Endodermal cell (in vitro differentiated cells): ENCODE measurements at regions not wholly inside any gene's neighbourhood (a gene's known extent, or its start where the extent isn't known, plus 50 kb on each side); places are given as distances from the start of the nearest gene placed in this dataset.

Experiments used
- DNase-seq: peaks from one replicate; pipeline ENCODE4 v3.0.0-alpha.2; 2017
- H3K27ac ChIP-seq: 2 replicates; pipeline ENCODE4 v1.5.1; 2013; ENCODE audit warnings: mild to moderate bottlenecking, low read depth, low read length, moderate library complexity
- H3K27me3 ChIP-seq: 2 replicates; pipeline ENCODE4 v1.6.1; 2013; ENCODE audit warnings: mild to moderate bottlenecking, low read length, moderate library complexity; ENCODE audit not compliant: insufficient read depth, control insufficient read depth, poor library complexity, severe bottlenecking
- H3K36me3 ChIP-seq: 2 replicates; pipeline ENCODE4 v1.7.0; 2013; ENCODE audit warnings: mild to moderate bottlenecking, low read length, moderate library complexity; ENCODE audit not compliant: control insufficient read depth, insufficient read depth
- H3K4me1 ChIP-seq: one replicate; pipeline ENCODE4 v1.7.0; 2013; ENCODE audit warnings: low read length; ENCODE audit not compliant: control insufficient read depth, insufficient read depth
- H3K4me3 ChIP-seq: 2 replicates; pipeline ENCODE4 v1.5.1; 2013; ENCODE audit warnings: mild to moderate bottlenecking, low read length, moderate library complexity
- H3K9ac ChIP-seq: 2 replicates; pipeline ENCODE4 v1.6.1; 2013; ENCODE audit warnings: mild to moderate bottlenecking, low read length, moderate library complexity; ENCODE audit not compliant: poor library complexity, severe bottlenecking; ENCODE audit errors: extremely low read depth
- H3K9me3 ChIP-seq: 2 replicates; pipeline ENCODE4 v1.6.1; 2013; ENCODE audit warnings: mild to moderate bottlenecking, low read length, moderate library complexity; ENCODE audit not compliant: control insufficient read depth
- H3K27ac Mint-ChIP-seq: 2 replicates; pipeline ENCODE4 v1.8.0; 2020; ENCODE audit warnings: mixed read lengths
- H3K27me3 Mint-ChIP-seq: 2 replicates; pipeline ENCODE4 v1.8.0; 2021; ENCODE audit warnings: mild to moderate bottlenecking, mixed read lengths; ENCODE audit not compliant: insufficient read depth
- H3K36me3 Mint-ChIP-seq: 2 replicates; pipeline ENCODE4 v1.8.0; 2020; ENCODE audit warnings: low read depth, mixed read lengths
- H3K4me1 Mint-ChIP-seq: 2 replicates; pipeline ENCODE4 v1.8.0; 2020; ENCODE audit warnings: mixed read lengths
- H3K4me3 Mint-ChIP-seq: 2 replicates; pipeline ENCODE4 v1.8.0; 2020; ENCODE audit warnings: mild to moderate bottlenecking, moderate library complexity, mixed read lengths
- H3K9me3 Mint-ChIP-seq: 2 replicates; pipeline ENCODE4 v1.8.0; 2020; ENCODE audit warnings: mild to moderate bottlenecking, mixed read lengths
- CTCF ChIP-seq: fragments of 200-600 bp; sonication (generic); conservative IDR thresholded peaks from 2 replicates; pipeline ENCODE4 v1.5.0; 2021; ENCODE audit warnings: antibody characterized with exemption, mild to moderate bottlenecking
- WGBS, 2 experiments: methylation state at CpG; one replicate each; pipeline versions ENCODE4 v1.1.5 to v1.1.7; 2013; ENCODE audit warnings: missing lambda C conversion rate in 2 of 2, mixed read lengths in 1 of 2; ENCODE audit not compliant: insufficient coverage in 1 of 2, insufficient read length in 1 of 2; 5-methylcytosine and 5-hydroxymethylcytosine counted together

DNA sequence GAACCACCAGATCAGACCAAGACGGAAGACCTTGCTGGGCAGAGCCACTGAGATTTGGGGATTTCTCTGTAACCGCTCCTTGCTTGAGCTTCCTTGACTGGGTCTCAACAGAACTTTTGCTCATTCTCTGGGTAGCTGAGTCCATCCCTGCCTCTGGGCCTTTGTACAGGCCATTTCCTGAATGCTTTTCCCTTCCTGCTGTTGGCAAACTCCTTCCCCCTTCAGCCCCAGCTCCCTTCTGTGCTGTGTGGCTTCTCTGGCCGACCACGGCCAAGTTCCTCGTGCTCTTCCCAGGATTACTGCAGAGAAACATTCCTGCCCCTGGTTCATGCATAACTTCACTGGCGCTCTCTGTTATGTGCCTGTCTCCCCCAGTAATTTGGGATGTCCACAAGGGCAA lies 150.5 kb upstream of the GPR26 start:
- H3K36me3 Mint-ChIP-seq, result no peaks in the 10 kb centered on the region
- H3K27ac ChIP-seq, result no peak overlapping the region
- H3K4me3 Mint-ChIP-seq, result no peak overlapping the region
- H3K9me3 ChIP-seq, result no peaks in the 10 kb centered on the region
- H3K9me3 Mint-ChIP-seq, result no peaks in the 10 kb centered on the region
- H3K27me3 Mint-ChIP-seq, result peaks cover 4% of the 10 kb centered on the region
- no peak for TF ChIP-seq CTCF
- no peak for DNase-seq
- H3K27ac Mint-ChIP-seq, result no peak overlapping the region
- peaks cover 9% of the 10 kb centered on the region for H3K4me1 Mint-ChIP-seq
- no peak overlapping the region for H3K4me3 ChIP-seq
- WGBS, 2 experiments, result 94 to 96% methylated on average over 6 of the region's 6 CpGs
- no peaks in the 10 kb centered on the region for H3K36me3 ChIP-seq
- H3K9ac ChIP-seq, result no peak overlapping the region
- peaks cover 6% of the 10 kb centered on the region for H3K4me1 ChIP-seq
- no peaks in the 10 kb centered on the region for H3K27me3 ChIP-seq

DNA sequence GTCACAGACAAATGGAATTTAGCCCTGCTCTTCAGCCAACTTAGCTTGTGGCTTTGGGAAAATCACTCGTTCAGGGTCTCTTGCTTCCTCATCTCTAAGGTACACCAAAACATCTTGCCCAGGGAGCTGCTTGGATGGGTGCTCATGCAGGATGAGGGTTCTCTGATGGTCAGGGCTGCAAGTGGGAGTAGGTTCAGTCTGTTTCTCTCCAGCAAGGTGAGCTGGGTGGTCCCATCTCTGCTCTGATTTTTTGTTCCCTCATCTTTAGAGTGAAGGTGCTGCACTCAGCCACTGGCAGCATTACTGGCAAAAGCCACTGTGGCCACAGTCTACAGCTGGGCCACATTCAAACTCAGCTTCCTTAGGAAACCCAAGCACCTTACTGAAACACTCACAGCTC lies 149.9 kb upstream of the GPR26 start:
- Histone ChIP-seq H3K9me3 (no peaks in the 10 kb centered on the region), H3K4me3 (no peak overlapping the region), H3K27me3 (no peaks in the 10 kb centered on the region), H3K9ac (no peak overlapping the region), H3K36me3 (no peaks in the 10 kb centered on the region), H3K4me1 (peaks cover 6% of the 10 kb centered on the region), H3K27ac (no peak overlapping the region)
- peak; percentile 35 for DNase-seq
- H3K27me3 Mint-ChIP-seq, result peaks cover 4% of the 10 kb centered on the region
- peaks cover 9% of the 10 kb centered on the region for H3K4me1 Mint-ChIP-seq
- no peaks in the 10 kb centered on the region for H3K9me3 Mint-ChIP-seq
- no peaks in the 10 kb centered on the region for H3K36me3 Mint-ChIP-seq
- no peak overlapping the region for H3K4me3 Mint-ChIP-seq
- no peak for TF ChIP-seq CTCF
- H3K27ac Mint-ChIP-seq, result no peak overlapping the region
- 82% methylated on average over 1 of the region's 1 CpG; no CpG with 5 or more reads in 1 of the 2 experiments for WGBS, 2 experiments

GRCh38 chr10:123517426-123517825 lies 148.7 kb upstream of the GPR26 start:
- TF ChIP-seq CTCF, result no peak
- H3K36me3 Mint-ChIP-seq, result no peaks in the 10 kb centered on the region
- no peaks in the 10 kb centered on the region for H3K36me3 ChIP-seq
- H3K4me1 ChIP-seq, result peaks cover 6% of the 10 kb centered on the region
- H3K27ac Mint-ChIP-seq, result no peak overlapping the region
- no peak overlapping the region for H3K9ac ChIP-seq
- H3K4me3 ChIP-seq, result no peak overlapping the region
- H3K9me3 ChIP-seq, result no peaks in the 10 kb centered on the region
- H3K9me3 Mint-ChIP-seq, result no peaks in the 10 kb centered on the region
- no peak overlapping the region for H3K27ac ChIP-seq
- H3K4me1 Mint-ChIP-seq, result peaks cover 9% of the 10 kb centered on the region
- 44 to 78% methylated on average over 8 to 9 of the region's 9 CpGs for WGBS, 2 experiments
- DNase-seq, result peak; percentile 60
- no peaks in the 10 kb centered on the region for H3K27me3 ChIP-seq
- H3K27me3 Mint-ChIP-seq, result peaks cover 6% of the 10 kb centered on the region
- H3K4me3 Mint-ChIP-seq, result no peak overlapping the region
